GM18519 (cell line): ENCODE measurements at regions not wholly inside any gene's neighbourhood (a gene's known extent, or its start where the extent isn't known, plus 50 kb on each side); places are given as distances from the start of the nearest gene placed in this dataset.
"Not testable (repeated sequence)": the region's sequence is repeated elsewhere in the genome, so short reads cannot be mapped to it uniquely, and the experiment has no call there.

Source experiments
- ATAC-seq: cut with Tn5 transposase; IDR thresholded peaks from one replicate; pipeline ENCODE4 v1.9.1; 2021; ENCODE audit warnings: mild to moderate bottlenecking, moderate library complexity; ENCODE audit not compliant: unreplicated experiment, low FRiP score

- no peak for ATAC-seq
These were observed 93.5 kb upstream of the NDUFV2 start for GRCh38 chr18:9008709-9009635.

DNA sequence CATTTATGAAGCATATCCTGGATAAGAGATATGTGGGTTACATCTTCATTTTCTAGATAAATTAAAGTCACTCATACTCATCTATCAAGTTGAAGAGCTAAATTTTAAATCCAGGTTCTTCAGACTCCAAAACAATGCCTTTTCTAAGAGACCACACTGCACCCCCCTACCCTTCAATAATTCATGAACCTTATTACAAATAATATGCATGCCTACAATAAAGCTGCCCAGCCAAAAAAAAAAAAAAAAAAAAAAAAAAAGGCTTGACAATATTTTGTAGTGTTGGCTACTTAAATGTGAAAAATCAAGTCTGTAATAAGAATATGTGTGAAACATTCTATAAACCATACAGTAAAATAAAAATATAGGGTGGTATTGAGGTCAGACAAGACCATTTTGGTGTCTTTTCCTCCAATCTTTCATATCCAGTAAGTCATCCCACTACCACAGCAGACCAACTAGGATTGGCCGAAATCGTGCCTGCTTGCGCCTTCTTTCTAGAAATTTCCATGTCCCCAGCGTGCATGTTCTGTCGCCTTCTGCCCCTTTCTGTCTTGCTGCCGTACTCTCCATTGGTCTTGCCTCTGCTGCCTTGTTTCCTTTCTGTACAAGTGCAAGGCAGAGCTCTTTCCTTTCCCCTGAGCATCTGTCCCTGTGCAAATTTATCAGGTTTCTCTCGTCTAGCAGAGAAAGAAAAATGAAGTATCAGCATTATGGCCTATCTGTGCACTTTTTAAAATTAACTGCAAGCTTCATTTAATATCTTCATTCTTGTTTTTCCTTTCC, 92.6 kb upstream of the NDUFV2 start:
- ATAC-seq: no peak

DNA sequence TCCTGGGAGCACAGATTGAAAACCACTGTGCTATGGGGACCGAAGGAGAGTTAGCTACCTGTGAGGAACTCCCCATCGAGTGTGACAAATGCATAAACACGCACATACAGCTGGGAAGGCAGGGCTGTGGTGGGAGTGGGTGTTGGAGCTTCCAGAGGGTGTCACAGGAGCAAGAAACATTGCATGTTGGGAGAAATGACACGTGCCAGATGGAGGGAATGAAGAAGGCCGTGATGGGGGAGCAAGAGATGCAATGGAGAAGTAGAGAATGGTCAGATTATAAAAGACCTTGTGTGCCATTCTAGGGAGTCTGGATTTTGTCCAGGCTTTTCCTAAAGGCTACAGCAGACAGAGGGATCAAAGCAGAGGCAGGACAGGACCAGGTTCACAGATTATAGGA, 91.1 kb upstream of the NDUFV2 start:
- no peak for ATAC-seq

DNA sequence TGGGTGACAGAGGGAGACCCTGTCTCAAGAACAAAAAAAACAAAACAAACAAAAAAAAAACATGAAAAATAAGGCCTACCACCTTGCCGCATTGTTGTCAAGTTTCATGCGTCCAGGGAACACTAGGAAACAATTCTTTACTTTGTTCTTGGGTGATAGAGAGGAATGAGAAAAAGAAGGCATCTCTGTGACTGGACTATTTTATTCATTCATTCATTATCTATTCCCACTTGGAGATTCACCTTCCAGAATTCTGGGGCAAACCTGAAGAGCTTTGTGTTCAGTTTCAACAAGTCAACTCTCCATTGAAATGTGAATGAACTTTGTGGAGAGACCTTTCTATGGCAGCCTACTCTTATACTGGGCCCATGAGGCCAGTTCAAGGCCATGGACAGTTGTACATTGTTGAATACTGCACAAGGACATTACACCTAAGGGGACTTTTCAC, 88.5 kb upstream of the NDUFV2 start:
- ATAC-seq: no peak

DNA sequence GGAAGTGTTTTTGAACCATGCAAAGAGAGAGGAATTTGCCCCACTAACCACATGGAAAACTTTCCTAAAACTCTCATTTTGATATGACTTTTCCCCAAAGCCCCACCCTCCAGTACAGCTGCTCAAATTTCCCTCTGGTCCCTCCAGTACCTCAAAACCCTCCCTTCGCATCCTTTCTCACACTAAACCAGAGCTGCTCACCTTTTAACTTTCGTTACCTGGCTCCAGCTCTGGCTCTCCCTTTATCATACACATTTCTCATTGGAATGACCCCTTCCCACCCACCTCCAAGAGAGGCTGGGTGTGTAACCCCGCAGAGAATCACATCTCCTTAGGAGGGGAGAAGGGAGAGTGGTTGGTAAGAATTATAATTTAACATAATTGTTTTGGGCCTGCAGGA, 86.8 kb upstream of the NDUFV2 start:
- no peak for ATAC-seq

DNA sequence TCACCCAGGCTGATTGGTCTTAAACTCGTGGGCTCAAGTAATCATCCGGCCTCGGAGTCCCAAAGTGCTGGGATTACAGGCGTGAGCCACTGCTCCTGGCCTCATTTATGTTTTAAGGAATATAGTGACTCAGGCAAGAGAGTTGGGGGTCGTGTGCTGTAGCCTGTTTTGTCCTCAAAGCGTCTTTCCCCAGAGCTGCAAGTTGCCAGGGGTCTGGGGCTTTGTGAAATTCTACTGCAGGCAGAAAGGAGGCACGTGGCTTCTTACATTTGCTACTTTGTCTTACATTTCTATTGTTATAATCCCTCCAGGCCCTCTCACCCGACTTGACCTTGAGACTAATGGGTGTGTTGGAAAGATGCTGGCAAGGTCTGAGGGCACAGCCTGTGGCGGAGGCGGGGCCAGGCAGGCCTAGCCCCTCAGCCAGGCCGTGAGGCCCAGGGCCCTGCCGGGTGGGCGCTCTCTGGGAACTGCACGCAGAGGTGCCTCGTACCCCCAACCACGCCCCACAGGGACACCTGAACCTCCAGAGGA, 85.8 kb upstream of the NDUFV2 start:
- ATAC-seq: no peak

DNA sequence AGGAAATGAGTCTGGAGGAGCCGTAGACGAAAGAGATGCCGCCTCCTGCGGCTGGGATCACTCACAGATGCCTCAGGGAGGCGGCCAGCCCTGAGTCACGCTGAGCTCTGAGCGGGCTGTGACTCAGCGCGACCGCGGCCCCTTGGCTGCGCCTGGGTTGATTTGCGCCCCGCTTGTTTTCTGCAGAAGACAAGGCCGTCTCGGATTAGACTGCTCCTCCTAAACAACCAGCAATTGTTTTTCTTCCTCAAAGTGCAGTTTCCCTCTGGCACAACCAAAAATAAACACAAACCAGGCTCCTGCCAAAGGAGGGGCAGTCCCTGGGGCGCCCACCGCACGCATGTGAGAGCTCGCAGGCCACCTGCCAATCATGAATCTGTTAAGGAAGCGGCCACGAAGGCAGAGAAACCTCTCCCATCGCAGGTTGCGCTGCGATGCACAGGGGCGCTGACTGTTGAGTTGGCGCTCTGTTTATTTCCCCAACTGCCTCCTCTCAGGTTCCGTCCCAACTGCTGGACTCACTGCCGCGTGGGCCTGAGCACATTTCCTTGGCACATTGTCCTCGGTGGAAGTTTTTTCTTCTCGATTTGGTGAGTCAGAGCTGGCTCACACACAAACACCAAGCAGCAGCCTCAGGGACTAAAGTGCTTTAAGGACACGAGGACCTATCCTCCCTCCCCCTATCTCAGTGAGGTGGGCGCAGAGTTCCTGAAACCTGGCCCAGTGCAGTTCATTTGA, 85.2 kb upstream of the NDUFV2 start:
- peak; percentile 84 for ATAC-seq

GRCh38 chr18:9017905-9018227, 84.6 kb upstream of the NDUFV2 start:
- no peak for ATAC-seq

- ATAC-seq: no peak
These were observed 83.4 kb upstream of the NDUFV2 start for GRCh38 chr18:9019135-9019534.

DNA sequence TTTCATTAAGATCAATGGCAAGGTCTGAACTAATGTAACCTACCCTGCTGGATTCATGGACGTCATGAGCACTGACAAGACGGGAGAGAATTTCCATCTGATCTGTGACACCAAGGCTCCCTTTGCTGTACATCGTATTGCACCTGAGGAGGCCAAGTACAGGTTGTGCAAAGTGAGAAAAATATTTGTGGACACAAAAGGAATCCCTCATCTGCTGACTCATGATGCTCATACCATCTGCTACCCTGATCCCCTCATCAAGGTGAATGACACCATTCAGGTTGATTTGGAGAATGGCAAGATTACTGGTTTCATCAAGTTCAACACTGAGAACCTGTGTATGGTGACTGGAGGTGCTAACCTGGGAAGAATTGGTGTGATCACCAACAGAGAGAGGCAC, 82.3 kb upstream of the NDUFV2 start:
- no peak for ATAC-seq

DNA sequence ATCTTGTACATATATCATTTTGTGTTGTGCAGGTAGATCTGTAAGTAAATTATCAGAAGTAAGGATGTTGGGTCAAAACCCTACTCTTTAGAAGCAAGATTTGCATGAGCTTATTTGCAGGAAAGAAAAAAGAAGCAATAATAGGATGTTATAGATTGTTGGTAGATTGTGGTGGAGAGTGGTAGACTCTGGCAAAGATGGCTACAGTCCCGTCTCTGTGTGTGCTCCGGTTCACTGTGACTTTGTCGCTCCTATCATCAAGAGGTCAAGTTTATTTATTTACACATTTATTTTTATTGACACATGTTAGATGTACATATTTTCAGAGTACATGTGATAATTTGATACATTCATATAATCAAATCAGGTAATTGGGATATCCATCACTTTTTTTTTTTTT, 81.0 kb upstream of the NDUFV2 start:
- ATAC-seq: no peak

DNA sequence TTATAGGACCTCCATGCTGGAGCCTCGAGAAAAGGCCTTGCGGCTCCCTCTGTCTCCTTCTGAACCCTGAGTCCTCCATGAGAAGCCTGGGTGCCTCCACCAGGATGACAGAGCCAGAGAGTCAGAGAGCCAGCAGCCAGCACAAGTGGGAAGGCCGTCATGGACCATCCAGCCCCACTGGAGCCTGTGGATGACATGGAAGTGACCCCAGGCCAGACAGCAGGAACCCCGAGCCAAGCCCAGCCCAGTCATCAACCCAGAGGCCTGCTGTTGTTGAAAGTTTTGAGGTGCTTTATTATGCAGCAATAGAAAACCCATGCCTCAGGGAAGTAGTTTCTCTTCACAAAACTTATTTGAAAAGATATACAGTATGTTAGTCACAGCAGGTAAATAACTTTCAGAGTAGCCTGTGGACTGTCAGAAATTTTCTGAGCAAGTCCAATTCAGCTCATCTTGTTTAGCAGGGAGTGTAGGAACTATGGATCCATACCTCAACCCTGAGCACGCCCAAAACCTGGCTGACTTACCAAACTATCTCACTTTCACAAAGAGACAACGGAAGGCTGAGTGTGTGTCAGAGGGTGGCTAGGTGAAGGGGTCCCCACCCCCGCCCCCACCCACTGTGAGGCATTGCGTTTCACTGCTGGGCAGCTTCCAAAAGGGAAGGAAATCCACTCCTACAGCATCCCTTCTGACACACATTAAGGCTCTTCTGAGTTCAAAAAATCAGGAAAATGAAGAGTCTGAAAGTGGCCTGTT, 79.9 kb upstream of the NDUFV2 start:
- ATAC-seq: no peak

- ATAC-seq: not testable (repeated sequence)
These were observed 78.4 kb upstream of the NDUFV2 start for GRCh38 chr18:9024031-9024646.

- no peak for ATAC-seq
These were observed 77.2 kb upstream of the NDUFV2 start for GRCh38 chr18:9025091-9025838.

DNA sequence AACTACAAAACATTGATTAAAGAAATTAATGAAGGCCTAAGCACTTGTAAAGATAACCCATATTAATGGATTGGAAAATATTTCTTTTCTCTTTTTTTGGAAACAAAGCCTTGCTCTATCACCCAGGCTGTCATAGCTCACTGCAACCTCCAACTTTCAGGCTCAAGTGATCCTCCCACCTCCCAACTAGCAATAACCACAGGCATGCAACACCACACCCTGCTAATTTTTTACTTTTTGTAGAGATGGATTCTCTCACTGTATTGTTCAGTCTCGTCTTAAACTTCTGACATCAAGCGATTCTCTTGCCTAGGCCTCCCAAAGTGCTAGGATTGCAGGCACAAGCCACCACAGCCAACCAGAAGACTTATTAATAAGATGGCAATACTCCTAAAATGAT, 73.4 kb upstream of the NDUFV2 start:
- no peak for ATAC-seq

DNA sequence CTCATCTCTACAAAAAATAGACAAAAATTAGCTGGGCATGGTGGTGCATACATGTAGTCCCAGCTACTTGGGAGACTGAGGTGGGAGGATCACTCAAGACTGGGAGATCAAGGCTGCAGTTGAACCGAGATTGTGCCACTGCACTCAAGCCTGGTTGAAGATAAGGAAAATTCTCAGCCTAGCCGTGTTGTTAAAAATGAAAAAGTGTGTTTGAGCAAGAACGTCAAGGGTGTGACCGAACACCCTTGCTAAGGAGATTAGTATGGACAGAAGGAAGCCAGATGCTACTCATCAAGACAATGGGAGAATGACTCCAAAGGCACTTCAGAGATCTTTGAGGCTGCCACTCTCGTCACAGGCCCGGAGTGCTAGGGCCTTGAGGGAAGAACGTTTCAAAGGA, 70.0 kb upstream of the NDUFV2 start:
- no peak for ATAC-seq

- no peak for ATAC-seq
These were observed 64.1 kb upstream of the NDUFV2 start for GRCh38 chr18:9038277-9038871.

DNA sequence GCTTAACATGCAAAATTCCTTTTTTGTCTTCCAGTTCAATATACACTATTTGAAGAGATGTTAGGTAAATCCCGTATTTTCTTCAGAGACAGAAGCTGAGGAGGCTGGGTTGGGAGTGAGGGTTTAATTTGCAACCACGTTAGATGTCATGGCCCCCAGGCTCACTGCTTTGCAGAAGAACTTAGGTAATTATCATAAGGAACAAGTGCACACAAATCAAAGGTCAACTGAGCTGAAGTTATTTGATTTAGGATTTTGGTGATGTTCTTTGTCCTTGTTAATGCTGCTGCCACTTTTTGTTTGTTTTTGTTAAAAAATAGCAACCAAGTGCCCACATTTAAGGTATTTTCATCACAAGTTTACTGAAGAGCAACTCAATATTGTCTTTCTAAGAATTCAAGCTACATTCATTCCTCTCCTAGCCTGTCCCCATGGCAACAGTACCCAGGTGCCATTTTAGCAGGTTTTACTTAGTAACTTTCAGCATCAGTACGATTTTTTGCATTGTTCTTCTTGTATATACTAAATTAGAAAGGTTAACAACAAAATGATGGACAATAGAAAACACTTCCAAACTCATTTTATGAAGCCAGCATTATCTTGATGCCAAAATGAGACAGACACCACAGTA, 62.9 kb upstream of the NDUFV2 start:
- ATAC-seq: no peak
